ENCODE measurements at regions not wholly inside any gene's neighbourhood (a gene's known extent, or its start where the extent isn't known, plus 50 kb on each side); places are given as distances from the start of the nearest gene placed in this dataset.

DNA sequence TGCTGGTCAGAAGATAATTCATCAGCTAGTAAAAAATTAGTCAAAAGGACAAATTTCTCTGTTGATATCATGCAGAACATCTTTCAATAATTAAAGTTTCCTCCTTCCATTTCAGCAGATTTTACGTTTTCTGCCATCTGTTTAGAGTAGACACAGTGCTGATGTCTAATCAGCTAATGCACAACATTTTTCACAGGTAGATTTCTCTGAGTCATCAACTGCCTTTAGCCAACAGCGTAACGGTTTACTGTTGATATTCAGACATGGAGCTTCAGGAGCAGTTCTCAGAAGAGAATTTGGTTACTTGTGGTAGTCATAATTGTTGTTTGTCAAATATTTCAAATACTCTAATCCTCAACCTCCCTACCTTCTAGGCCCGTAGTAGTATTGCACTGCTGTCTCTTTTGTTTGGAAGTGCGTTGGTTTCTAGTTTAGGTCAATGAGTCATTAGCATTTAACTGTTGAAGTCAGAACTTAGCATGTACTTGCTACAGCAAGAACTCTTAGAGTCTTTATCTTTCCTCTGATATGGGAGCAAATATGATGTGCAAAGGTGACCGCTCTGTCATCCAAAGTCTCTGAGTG is 86.8 kb upstream of the TFPI start:
- no peaks in the 10 kb centered on the region for H3K4me1 Mint-ChIP-seq
- H3K9me3 Mint-ChIP-seq = peaks cover 9% of the 10 kb centered on the region
- TF ChIP-seq, protein P1, sequence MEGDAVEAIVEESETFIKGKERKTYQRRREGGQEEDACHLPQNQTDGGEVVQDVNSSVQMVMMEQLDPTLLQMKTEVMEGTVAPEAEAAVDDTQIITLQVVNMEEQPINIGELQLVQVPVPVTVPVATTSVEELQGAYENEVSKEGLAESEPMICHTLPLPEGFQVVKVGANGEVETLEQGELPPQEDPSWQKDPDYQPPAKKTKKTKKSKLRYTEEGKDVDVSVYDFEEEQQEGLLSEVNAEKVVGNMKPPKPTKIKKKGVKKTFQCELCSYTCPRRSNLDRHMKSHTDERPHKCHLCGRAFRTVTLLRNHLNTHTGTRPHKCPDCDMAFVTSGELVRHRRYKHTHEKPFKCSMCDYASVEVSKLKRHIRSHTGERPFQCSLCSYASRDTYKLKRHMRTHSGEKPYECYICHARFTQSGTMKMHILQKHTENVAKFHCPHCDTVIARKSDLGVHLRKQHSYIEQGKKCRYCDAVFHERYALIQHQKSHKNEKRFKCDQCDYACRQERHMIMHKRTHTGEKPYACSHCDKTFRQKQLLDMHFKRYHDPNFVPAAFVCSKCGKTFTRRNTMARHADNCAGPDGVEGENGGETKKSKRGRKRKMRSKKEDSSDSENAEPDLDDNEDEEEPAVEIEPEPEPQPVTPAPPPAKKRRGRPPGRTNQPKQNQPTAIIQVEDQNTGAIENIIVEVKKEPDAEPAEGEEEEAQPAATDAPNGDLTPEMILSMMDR (IDR thresholded peaks at IDR 0.05; ENCODE audit: unreplicated experiment in 3 of 3) = no peak
- H3K27ac Mint-ChIP-seq = no peak overlapping the region
- H3K27me3 Mint-ChIP-seq (ENCODE audit: low read depth) = no peaks in the 10 kb centered on the region
- no peaks in the 10 kb centered on the region for H3K36me3 Mint-ChIP-seq (ENCODE audit: low read depth)
- H3K4me3 Mint-ChIP-seq = no peak overlapping the region

DNA sequence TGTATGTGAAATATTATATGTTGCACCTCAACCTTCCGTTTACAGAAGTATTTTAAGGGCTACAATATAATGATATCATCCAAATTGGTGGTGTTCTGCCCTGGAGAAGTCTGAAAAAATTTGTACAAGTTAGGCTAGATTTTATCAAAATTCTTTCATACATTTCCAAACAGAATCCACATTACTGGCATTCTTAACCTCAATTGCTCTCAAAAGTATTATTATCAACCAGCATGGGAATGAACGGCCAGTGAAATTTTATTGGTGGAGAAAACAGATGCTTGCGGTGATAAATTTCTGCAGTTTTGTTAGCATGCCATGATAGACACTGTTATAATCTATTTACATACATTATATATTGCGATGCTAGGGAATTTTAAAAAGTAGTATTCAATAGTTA is 88.3 kb upstream of the TFPI start:
- no peaks in the 10 kb centered on the region for H3K27me3 Mint-ChIP-seq (ENCODE audit: low read depth)

DNA sequence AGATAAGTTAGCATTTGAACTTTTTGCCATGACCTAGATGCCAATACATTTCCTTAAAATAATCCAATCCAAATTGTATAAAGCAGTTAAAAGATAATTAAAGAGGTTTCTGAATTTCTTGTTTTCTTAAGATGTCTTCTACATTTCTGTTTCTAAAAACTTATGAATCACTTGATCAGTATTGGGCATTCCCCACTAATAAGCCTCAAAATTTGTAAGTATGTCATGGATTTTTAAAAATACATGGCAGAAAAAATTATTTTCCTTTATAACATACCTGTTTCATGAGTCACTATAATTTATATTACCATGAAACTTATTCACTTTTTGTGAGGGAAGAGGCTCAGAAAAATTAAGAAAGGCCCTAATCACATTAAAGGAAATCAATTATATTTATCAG is 90.3 kb upstream of the TFPI start:
- Mint-ChIP-seq H3K9me3 (no peaks in the 10 kb centered on the region), H3K4me3 (no peak overlapping the region), H3K36me3 (ENCODE audit: low read depth) (no peaks in the 10 kb centered on the region), H3K27ac (no peak overlapping the region), H3K27me3 (ENCODE audit: low read depth) (no peaks in the 10 kb centered on the region), H3K4me1 (no peaks in the 10 kb centered on the region)
- TF ChIP-seq, protein P1 (IDR thresholded peaks at IDR 0.05; ENCODE audit: unreplicated experiment in 3 of 3) = no peak

More for the DNA sequence above, 88.3 kb upstream of the TFPI start:
- TF ChIP-seq, protein P1 (IDR thresholded peaks at IDR 0.05; ENCODE audit: unreplicated experiment in 3 of 3) = no peak
- no peaks in the 10 kb centered on the region for H3K4me1 Mint-ChIP-seq
- no peak overlapping the region for H3K4me3 Mint-ChIP-seq
- H3K9me3 Mint-ChIP-seq = peaks cover 6% of the 10 kb centered on the region
- no peaks in the 10 kb centered on the region for H3K36me3 Mint-ChIP-seq (ENCODE audit: low read depth)
- H3K27ac Mint-ChIP-seq = no peak overlapping the region

DNA sequence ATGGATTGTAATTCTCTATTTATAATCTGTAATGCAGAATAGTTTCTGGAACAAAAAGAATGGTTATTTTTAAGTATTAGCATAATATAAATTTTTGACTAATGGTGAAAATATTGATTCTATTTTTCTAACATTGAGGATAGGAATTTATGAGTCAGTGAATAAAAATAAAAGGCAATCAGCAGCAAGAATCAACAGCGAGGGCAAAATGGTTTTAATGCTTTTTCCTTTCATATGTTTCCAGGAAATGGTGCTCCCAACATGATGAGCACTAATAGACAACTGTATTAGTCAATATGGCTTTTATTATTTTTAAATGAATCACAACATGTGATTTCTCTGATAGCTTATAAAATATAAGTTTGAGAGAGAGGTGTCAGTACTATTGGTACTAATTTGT is 90.7 kb upstream of the TFPI start:
- no peak overlapping the region for H3K4me3 Mint-ChIP-seq
- no peaks in the 10 kb centered on the region for H3K9me3 Mint-ChIP-seq
- H3K36me3 Mint-ChIP-seq (ENCODE audit: low read depth) = no peaks in the 10 kb centered on the region
- H3K4me1 Mint-ChIP-seq = no peaks in the 10 kb centered on the region
- TF ChIP-seq, protein P1 (IDR thresholded peaks at IDR 0.05; ENCODE audit: unreplicated experiment in 3 of 3) = no peak
- no peaks in the 10 kb centered on the region for H3K27me3 Mint-ChIP-seq (ENCODE audit: low read depth)
- H3K27ac Mint-ChIP-seq = no peak overlapping the region

DNA sequence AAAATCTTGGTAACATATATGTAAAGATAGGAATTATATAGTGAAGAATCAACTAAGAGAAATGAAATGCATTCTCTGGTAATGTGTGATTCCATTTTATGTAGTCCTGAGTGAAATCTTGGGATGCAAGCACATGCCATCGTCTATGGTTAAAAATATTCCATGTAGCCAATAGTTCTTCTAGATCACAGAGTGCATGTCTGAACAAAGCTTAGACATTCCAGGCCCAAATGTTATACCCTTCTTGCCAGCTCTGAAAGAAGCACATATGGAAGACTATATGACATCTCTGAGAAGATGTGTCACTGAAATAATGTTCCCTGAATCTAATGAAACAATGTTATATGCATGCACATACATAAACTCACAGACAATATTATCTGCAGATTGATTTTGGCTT is 92.3 kb upstream of the TFPI start:
- TF ChIP-seq, protein P1 (IDR thresholded peaks at IDR 0.05; ENCODE audit: unreplicated experiment in 3 of 3) = no peak
- H3K4me1 Mint-ChIP-seq = no peaks in the 10 kb centered on the region
- H3K9me3 Mint-ChIP-seq = no peaks in the 10 kb centered on the region
- H3K36me3 Mint-ChIP-seq (ENCODE audit: low read depth) = no peaks in the 10 kb centered on the region
- no peak overlapping the region for H3K27ac Mint-ChIP-seq
- no peak overlapping the region for H3K4me3 Mint-ChIP-seq
- no peaks in the 10 kb centered on the region for H3K27me3 Mint-ChIP-seq (ENCODE audit: low read depth)

DNA sequence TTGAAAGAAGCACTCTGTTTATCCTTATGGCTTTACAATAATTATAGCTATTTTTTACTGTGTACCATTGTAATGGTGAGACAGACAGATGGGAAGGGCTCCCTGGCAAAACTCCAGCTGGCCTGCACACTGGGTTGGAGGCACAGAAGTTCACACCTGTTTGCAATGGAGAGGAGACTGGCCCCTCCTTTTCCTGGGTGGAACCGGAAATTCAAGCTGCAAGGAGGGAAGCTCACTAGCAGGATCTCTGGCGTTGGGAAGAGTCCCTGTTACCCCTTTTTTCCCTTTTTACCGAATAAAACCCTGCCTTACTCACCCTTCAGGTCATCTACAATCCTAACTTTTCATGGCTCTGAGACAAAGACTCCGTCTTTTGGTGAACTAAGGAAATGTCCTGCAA is 100.3 kb upstream of the TFPI start:
- no peaks in the 10 kb centered on the region for H3K4me1 Mint-ChIP-seq
- TF ChIP-seq, protein P1 (IDR thresholded peaks at IDR 0.05; ENCODE audit: unreplicated experiment in 3 of 3) = no peak
- H3K4me3 Mint-ChIP-seq = no peak overlapping the region
- peaks cover 4% of the 10 kb centered on the region for H3K27me3 Mint-ChIP-seq (ENCODE audit: low read depth)
- no peaks in the 10 kb centered on the region for H3K36me3 Mint-ChIP-seq (ENCODE audit: low read depth)
- no peaks in the 10 kb centered on the region for H3K9me3 Mint-ChIP-seq
- no peak overlapping the region for H3K27ac Mint-ChIP-seq

Measured in nephron (organoid).